HCT116 (cell line): ENCODE measurements at regions not wholly inside any gene's neighbourhood (a gene's known extent, or its start where the extent isn't known, plus 50 kb on each side); places are given as distances from the start of the nearest gene placed in this dataset.

ENCODE experiments used
- ATAC-seq: fragments of 200-7000 bp; cut with Tn5 transposase; 2 replicates; pipeline ENCODE4 v1.9.1; 2020; ENCODE audit warnings: mild to moderate bottlenecking, moderate library complexity
- BruUV-seq: library from RNA; stranded (reverse); fragments of 400-500 nt; replicated peaks from 2 replicates; lab custom pipeline; 2021; lab: Mats Ljungman, UMichigan
- CTCF ChIA-PET: fragments of 300-600 bp; sonication (Branson Sonifier 250); formaldehyde crosslinking; loops from one replicate; lab custom pipeline; 2021; ENCODE audit warnings: antibody characterized with exemption; lab: Charles Lee
- POLR2A ChIA-PET: fragments of 300-600, 350-600 bp; sonication (Branson Sonifier 250); formaldehyde crosslinking; loops from one replicate; lab custom pipeline; 2021; ENCODE audit warnings: antibody characterized with exemption; lab: Charles Lee
- RAD21 ChIA-PET, 2 experiments: fragments of 300-600 bp; sonication (Branson Sonifier 250); formaldehyde crosslinking; loops; one replicate each; lab custom pipeline; 2023; ENCODE audit warnings: low total read pairs in 2 of 2; ENCODE audit not compliant: uncharacterized antibody in 2 of 2, unreplicated experiment in 2 of 2, low non-redundant PET in 1 of 2; lab: Charles Lee
- DNase-seq: peaks from one replicate; pipeline ENCODE4 v3.0.0-alpha.2; 2010; ENCODE audit warnings: low read depth, low spot score
- H2AFZ ChIP-seq: fragments of 200-600 bp; shearing (Covaris generic), sonication (generic); 2 replicates; pipeline ENCODE4 v1.6.1; 2017; ENCODE audit warnings: low read depth, mixed run types, mixed read lengths, antibody characterized with exemption, low read length; ENCODE audit not compliant: poor library complexity, severe bottlenecking
- H3K27ac ChIP-seq: 2 replicates; pipeline ENCODE4 v1.5.1; 2012; ENCODE audit warnings: low read depth, low read length
- H3K27me3 ChIP-seq: fragments of 200-600 bp; sonication (generic); 2 replicates; pipeline ENCODE4 v1.6.1; 2016; ENCODE audit warnings: mixed run types, low read length, mixed read lengths; ENCODE audit not compliant: insufficient read depth
- H3K36me3 ChIP-seq, 2 experiments: fragments of 200-500 bp in 1 of 2; fragments of 200-600 bp in 1 of 2; sonication (Bioruptor generic) in 1 of 2; sonication (generic) in 1 of 2; 2 replicates each; pipeline versions ENCODE4 v1.5.1 to v1.6.1; 2014 to 2016; ENCODE audit warnings: low read length in 2 of 2, inconsistent platforms in 1 of 2, mixed read lengths in 1 of 2, mixed run types in 1 of 2; ENCODE audit not compliant: insufficient read depth in 2 of 2, control insufficient read depth in 1 of 2
- H3K4me1 ChIP-seq, 2 experiments: fragments of 200-600 bp in 1 of 2; sonication (generic) in 1 of 2; 2 replicates each; pipeline versions ENCODE4 v1.5.1 to v1.6.1; 2012 to 2017; ENCODE audit warnings: low read length in 2 of 2, inconsistent platforms in 1 of 2, mild to moderate bottlenecking in 1 of 2, mixed read lengths in 1 of 2, mixed run types in 1 of 2, moderate library complexity in 1 of 2; ENCODE audit not compliant: insufficient read depth in 2 of 2, control insufficient read depth in 1 of 2
- H3K4me2 ChIP-seq: fragments of 200-600 bp; sonication (generic); 2 replicates; pipeline ENCODE4 v1.6.1; 2017; ENCODE audit warnings: mixed run types, low read length, mixed read lengths
- H3K4me3 ChIP-seq, 2 experiments: fragments of 200-600 bp in 1 of 2; sonication (generic) in 1 of 2; replicated peaks in 1 of 2; 2 replicates each; pipeline ENCODE4 v1.5.1; 2011 to 2016; ENCODE audit warnings: low read length in 2 of 2, control low read depth in 1 of 2, low read depth in 1 of 2, mild to moderate bottlenecking in 1 of 2, mixed read lengths in 1 of 2, mixed run types in 1 of 2
- H3K79me2 ChIP-seq: fragments of 200-600 bp; sonication (generic); 2 replicates; pipeline ENCODE4 v1.6.1; 2017; ENCODE audit warnings: mild to moderate bottlenecking, mixed run types, low read length, moderate library complexity, mixed read lengths; ENCODE audit not compliant: insufficient read depth
- H3K9ac ChIP-seq: fragments of 200-600 bp; sonication (generic); 2 replicates; pipeline ENCODE4 v1.6.1; 2016; ENCODE audit warnings: low read length, mixed read lengths
- H3K9me2 ChIP-seq: fragments of 200-600 bp; sonication (generic), shearing (Covaris generic); 2 replicates; pipeline ENCODE4 v1.6.1; 2017; ENCODE audit warnings: mixed run types, mild to moderate bottlenecking, moderate library complexity; ENCODE audit not compliant: insufficient read depth
- H3K9me3 ChIP-seq, 2 experiments: fragments of 200-500 bp in 1 of 2; fragments of 200-600 bp in 1 of 2; sonication (Bioruptor generic) in 1 of 2; sonication (generic) in 1 of 2; 2 replicates each; pipeline ENCODE4 v1.6.1; 2014 to 2017; ENCODE audit warnings: low read length in 2 of 2, mixed read lengths in 2 of 2, inconsistent platforms in 1 of 2, low read depth in 1 of 2, mild to moderate bottlenecking in 1 of 2, mixed run types in 1 of 2, moderate library complexity in 1 of 2; ENCODE audit not compliant: control insufficient read depth in 1 of 2, insufficient read depth in 1 of 2
- H4K20me1 ChIP-seq: fragments of 200-600 bp; sonication (generic), shearing (Covaris generic); 2 replicates; pipeline ENCODE4 v1.6.1; 2017; ENCODE audit warnings: mixed run types, mild to moderate bottlenecking, moderate library complexity; ENCODE audit not compliant: insufficient read depth
- ELF1 ChIP-seq: IDR thresholded peaks from 2 replicates; pipeline ENCODE4 v1.6.1; 2012; ENCODE audit warnings: low read depth, borderline replicate concordance
- POLR2A ChIP-seq: IDR thresholded peaks from 2 replicates; pipeline ENCODE4 v1.7.0; 2011; ENCODE audit warnings: borderline replicate concordance; ENCODE audit not compliant: insufficient read depth, insufficient read length; ENCODE audit errors: extremely low read depth
- SP1 ChIP-seq: IDR thresholded peaks from 2 replicates; pipeline ENCODE4 v1.6.1; 2012; ENCODE audit warnings: low read depth
- SRF ChIP-seq: IDR thresholded peaks from 2 replicates; pipeline ENCODE4 v1.6.1; 2012; ENCODE audit warnings: low read depth
- intact Hi-C: fragments of 100-400 bp; cut with micrococcal nuclease; formaldehyde crosslinking; loops from 2 replicates; pipeline ENCODE4 v1.10.0; 2022
- TF ChIP-seq, protein P1 (sequence below), 3 experiments: fragments of 200-600 bp in 1 of 3; sonication (generic) in 1 of 3; IDR thresholded peaks in 2 of 3; conservative IDR thresholded peaks in 1 of 3; 2 replicates each; pipeline ENCODE4 v1.5.1; 2012 to 2017; ENCODE audit warnings: low read depth in 2 of 3, low read length in 2 of 3, antibody characterized with exemption in 1 of 3, borderline replicate concordance in 1 of 3, control low read depth in 1 of 3, mild to moderate bottlenecking in 1 of 3, mixed read lengths in 1 of 3, mixed run types in 1 of 3, moderate library complexity in 1 of 3; ENCODE audit not compliant: insufficient read depth in 1 of 3

DNA sequence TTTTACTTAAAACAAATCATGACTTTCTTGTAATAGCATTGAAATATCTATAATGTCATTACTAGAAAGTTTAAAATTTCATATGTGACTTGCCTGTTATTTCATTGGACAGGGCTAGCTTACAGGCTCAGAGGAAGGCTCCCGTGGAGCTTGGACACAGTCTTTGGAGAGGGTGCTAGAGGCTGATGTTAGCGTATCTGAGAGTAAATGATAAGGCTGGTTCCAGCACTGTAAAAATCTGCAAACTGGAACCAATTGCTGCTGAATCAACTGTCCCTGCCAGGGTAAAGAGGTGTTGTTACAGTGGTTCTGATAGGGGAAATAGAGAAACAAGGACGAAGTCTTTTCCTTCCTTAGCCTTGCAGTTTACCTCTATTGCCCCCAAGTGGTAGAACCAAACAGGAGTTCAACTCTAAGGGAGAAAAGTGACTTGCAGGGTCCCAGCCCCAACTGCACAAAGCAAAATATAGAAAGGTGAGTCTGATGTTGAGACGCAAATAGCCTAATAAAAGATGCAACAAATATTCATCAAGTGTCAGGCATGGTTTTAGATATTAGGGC, 901.7 kb downstream of the DIAPH3 start:
- no peak for ATAC-seq
- CTCF ChIA-PET, result no interaction called here
- Histone ChIP-seq H3K9me3 (peaks cover 0 to 6% of the 10 kb centered on the region in 2 experiments; a peak in 2 of 4 replicates), H2AFZ (no peak overlapping the region), H3K27me3 (no peaks in the 10 kb centered on the region), H3K9me2 (no peaks in the 10 kb centered on the region), H3K4me1 (no peaks in the 10 kb centered on the region)
- TF ChIP-seq SRF, result no peak
- TF ChIP-seq, protein P1, sequence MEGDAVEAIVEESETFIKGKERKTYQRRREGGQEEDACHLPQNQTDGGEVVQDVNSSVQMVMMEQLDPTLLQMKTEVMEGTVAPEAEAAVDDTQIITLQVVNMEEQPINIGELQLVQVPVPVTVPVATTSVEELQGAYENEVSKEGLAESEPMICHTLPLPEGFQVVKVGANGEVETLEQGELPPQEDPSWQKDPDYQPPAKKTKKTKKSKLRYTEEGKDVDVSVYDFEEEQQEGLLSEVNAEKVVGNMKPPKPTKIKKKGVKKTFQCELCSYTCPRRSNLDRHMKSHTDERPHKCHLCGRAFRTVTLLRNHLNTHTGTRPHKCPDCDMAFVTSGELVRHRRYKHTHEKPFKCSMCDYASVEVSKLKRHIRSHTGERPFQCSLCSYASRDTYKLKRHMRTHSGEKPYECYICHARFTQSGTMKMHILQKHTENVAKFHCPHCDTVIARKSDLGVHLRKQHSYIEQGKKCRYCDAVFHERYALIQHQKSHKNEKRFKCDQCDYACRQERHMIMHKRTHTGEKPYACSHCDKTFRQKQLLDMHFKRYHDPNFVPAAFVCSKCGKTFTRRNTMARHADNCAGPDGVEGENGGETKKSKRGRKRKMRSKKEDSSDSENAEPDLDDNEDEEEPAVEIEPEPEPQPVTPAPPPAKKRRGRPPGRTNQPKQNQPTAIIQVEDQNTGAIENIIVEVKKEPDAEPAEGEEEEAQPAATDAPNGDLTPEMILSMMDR (IDR thresholded peaks at IDR 0.05 in 2 of 3, conservative IDR thresholded peaks at IDR 0.05 in 1 of 3; ENCODE audit: borderline replicate concordance in 1 of 3, insufficient read depth in 1 of 3, low read depth in 2 of 3, low read length in 2 of 3), result no peak
- TF ChIP-seq ELF1, result no peak
- TF ChIP-seq SP1, result no peak
- TF ChIP-seq, all 23 proteins: peak for 0
- no peak overlapping the region for H3K27ac ChIP-seq
- no peak overlapping the region for H3K4me2 ChIP-seq
- intact Hi-C loops, result no loop called here
- no peaks in the 10 kb centered on the region for H3K36me3 ChIP-seq
- H3K79me2 ChIP-seq, result no peaks in the 10 kb centered on the region
- no TSS peak for BruUV-seq
- DNase-seq, result no peak
- H4K20me1 ChIP-seq, result no peaks in the 10 kb centered on the region
- no peak overlapping the region for H3K9ac ChIP-seq
- H3K4me3 ChIP-seq, result no peak overlapping the region
- ChIA-PET POLR2A (no interaction called here), RAD21 (no interaction called here)

GRCh38 chr13:59263531-59263930, 900.2 kb downstream of the DIAPH3 start:
- intact Hi-C loops, result no loop called here
- Histone ChIP-seq H3K9ac (no peak overlapping the region), H3K4me1 (no peaks in the 10 kb centered on the region), H3K4me3 (no peak overlapping the region), H3K4me2 (no peak overlapping the region), H3K9me3 (peaks cover 0 to 6% of the 10 kb centered on the region in 2 experiments; a peak in 2 of 4 replicates), H3K79me2 (no peaks in the 10 kb centered on the region), H3K9me2 (no peaks in the 10 kb centered on the region), H3K27ac (no peak overlapping the region), H3K36me3 (no peaks in the 10 kb centered on the region), H2AFZ (no peak overlapping the region), H4K20me1 (no peaks in the 10 kb centered on the region), H3K27me3 (no peaks in the 10 kb centered on the region)
- no TSS peak for BruUV-seq
- ATAC-seq (no peak), DNase-seq (no peak)
- RAD21 ChIA-PET, result no interaction called here
- POLR2A ChIA-PET, result no interaction called here
- CTCF ChIA-PET, result no interaction called here
- no peak for TF ChIP-seq POLR2A
